NOMO-1 (cell line): ENCODE measurements at regions not wholly inside any gene's neighbourhood (a gene's known extent, or its start where the extent isn't known, plus 50 kb on each side); places are given as distances from the start of the nearest gene placed in this dataset.
"Not testable (repeated sequence)": the region's sequence is repeated elsewhere in the genome, so short reads cannot be mapped to it uniquely, and the experiment has no call there.

Experiments used
- DNase-seq, 2 experiments: peaks; one replicate each; lab custom pipeline; 2025; ENCODE audit not compliant: unreplicated experiment in 2 of 2; lab: John Stamatoyannopoulos, UW

DNA sequence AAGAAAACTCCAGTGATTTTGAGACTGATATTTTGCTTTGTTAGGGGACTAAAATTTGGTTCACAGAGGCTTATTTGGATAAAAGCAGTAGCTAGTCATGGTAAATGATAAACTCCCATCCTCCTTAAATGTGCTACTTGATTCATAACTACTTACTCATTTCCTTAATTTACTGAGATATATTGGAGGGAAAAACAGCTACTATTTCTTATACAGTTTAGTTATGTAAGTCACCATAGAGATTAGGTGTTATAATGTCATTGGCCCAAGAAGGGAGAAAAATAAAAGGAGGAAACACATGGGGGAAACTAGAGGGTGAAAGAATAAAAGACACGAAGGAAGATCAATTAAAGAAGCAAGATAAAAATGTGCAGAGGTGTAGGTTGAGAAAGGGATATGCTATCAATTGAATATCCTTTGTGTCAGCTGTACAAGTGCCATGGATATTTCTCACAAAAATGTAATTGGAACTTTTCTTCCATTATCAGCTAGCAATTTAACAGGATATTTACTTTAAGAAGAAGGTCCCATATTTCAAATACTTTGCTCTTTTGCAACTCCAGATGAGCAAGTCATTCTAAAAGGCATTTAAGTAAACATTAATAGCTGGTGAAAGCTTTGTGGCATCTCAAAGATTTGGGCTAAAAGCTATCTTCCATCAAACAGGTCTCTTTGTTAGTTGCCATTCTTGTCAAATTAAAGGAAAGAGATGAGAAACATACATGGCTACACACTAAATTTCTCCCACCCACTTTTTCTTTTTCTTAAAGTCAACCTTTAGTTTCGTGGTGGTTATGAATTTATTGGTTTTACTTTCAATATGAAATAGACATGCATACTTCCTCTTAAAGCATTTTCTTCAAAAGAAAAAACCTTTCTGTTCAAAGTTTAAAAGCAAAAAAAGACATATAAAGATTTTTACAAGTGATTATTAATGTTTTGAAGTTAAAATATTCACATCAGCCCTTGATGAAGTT, 439.5 kb downstream of the CCER1 start:
- peak in 1 of 2 experiments; percentile 29 for DNase-seq

DNA sequence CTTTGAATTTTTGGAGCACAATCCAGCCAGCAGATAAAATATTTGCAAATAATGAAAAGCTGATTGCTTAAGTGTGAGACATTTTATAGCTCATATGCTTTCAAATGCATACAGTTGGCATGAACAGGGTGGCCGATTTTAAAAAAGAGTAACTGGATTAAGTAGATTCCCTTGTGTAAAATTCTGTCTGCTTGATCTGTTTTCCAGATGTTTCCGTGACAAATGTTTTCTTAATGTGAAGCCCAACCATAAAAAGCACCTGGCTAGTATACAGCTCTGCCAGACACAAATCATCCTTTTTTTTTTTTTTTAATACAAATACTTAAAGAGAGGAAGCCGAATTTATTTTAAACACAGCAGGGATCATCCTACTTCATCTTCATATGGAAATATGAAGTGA, 440.7 kb downstream of the CCER1 start:
- no peak for DNase-seq

- DNase-seq = no peak
Measured at GRCh38 chr12:90512518-90512917, 442.5 kb downstream of the CCER1 start.

GRCh38 chr12:90510948-90511347, 444.0 kb downstream of the CCER1 start:
- no peak for DNase-seq

GRCh38 chr12:90504806-90505205, 450.2 kb downstream of the CCER1 start:
- no peak for DNase-seq

DNA sequence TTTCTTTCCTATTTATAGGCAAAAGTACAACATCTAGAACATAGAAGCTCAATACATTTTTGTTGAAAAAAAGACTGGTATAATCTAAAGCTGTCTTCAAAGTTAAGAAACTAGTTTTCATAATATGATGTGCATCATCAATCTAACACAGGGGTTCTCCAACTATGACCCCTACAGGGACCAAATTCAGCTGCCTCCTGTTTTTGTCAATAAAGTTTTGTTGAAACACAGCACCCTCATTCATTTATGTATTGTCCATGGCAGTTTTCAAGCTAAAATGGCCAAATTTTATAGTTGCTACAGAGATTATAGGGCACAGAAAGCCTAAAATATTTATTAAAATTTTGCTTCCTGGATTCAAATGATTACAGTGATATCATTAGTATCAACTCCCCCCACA, 452.9 kb downstream of the CCER1 start:
- no peak for DNase-seq

DNA sequence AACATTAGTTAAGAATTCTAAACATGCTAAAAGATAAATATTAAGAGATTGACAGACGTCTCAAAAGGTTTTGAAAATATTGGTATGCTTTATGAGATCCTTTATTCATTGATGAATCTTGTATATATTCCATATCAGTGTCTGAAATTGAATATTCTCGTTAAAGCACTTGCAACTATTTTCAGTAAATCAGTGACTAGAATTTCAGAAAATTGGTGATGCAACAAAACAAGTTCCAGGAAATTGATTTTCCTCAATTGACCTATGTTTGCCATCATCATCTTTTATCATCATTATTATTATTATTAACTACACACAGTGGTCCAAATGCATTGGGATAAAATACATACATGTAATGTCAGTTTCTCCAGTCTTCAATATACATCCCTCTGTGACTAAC, 453.6 kb downstream of the CCER1 start:
- no peak for DNase-seq

DNA sequence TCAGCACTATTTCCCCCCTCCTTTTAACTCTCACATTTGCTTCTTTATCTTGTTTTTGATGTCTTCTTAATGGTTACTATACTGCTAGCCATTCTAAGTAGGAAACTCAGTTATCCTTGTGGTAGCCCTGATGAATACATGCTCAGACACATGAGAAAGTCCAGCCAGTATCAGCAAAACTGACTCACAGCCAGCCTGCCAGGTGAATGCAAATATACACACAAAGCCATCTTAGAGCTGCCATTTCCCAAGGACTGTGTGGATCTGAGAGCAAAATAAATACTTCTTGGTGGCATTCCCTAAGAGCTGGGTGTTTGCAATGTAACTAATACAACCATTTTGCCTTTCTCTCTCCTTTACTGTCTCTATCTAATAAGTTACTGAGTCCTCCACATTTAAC, 455.2 kb downstream of the CCER1 start:
- no peak for DNase-seq

- DNase-seq = no peak
Measured at GRCh38 chr12:90497923-90498545, 456.9 kb downstream of the CCER1 start.

GRCh38 chr12:90490355-90490754, 464.6 kb downstream of the CCER1 start:
- no peak for DNase-seq

GRCh38 chr12:90489141-90489540, 465.8 kb downstream of the CCER1 start:
- DNase-seq = no peak

DNA sequence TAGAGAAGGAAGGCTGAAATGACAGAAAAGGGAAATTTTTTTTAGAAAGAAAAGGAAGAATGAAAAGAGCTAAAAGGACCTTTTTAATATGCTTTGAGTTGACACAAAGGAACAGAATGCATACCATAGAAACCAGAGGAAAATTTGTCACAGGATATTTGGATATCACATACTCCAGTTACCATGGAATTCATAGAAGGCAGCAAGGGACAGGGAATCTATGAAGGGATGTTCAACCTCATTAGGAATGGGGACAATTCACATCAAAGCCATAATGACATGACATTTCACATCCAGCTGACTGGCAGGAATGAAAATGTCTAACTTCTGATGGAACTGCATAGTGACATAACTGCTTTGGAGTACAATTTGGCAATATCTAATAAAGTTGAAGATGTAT, 469.4 kb downstream of the CCER1 start:
- no peak for DNase-seq

GRCh38 chr12:90484094-90484493, 470.9 kb downstream of the CCER1 start:
- no peak for DNase-seq

- no peak for DNase-seq
Measured at GRCh38 chr12:90481748-90482147, 473.2 kb downstream of the CCER1 start.

DNA sequence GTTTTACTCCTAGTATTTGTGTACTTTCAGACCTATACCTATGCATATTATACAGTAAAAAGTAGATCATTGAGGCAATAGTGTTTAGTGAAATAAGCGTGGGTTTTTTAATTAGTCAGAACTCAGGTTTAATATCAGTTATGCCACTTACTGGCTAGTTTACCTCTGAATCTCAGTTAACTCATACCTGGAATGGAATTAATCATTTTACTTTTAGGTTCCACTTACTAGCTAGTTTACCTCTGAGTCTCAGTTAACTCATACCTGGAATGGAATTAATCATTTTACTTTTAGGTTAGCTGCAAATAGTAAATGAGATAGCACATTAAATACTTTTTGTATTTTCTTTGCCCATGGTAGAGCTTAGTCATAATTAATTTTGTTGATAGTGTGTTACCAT, 475.7 kb downstream of the CCER1 start:
- no peak for DNase-seq

DNA sequence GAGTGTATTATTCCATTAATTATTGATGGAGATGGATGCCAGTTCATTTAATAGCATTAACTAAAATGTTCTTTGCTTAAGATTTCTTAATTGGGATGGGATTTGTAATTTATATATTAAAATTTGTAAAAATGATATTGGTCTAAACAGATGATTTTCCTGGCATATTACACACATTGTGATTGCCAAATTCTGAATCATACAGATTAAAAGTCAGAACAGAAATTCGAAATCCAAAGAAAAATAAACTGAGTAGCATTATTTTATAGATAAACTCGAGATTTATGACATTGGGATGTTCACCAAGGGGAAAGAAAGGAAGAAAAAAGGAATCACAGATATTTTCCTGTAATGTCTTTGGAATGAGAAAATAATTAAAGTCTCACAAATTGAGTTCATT, 481.1 kb downstream of the CCER1 start:
- DNase-seq = no peak

- no peak for DNase-seq
Measured at GRCh38 chr12:90460681-90461080, 494.3 kb downstream of the CCER1 start.

GRCh38 chr12:90456248-90456647, 498.7 kb downstream of the CCER1 start:
- DNase-seq = no peak

DNA sequence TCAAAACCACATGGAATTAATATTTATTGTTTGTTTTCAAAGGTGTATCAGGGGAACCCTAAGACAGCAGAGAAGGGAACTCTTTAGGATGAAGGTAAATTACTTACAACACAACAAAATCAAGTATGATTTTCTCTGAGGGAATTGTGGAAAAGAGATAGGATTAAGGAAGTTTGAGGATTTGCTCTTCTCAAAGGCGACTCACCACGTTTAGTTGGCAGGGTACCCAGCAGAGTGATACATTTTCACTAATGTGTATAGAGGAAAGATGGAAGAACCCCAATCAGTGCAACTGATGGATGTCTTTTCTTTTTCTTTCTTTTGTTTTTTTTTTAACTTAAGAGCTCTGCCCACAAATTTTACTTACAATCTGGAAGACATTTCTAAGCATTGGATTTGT, 499.2 kb downstream of the CCER1 start:
- no peak for DNase-seq

DNA sequence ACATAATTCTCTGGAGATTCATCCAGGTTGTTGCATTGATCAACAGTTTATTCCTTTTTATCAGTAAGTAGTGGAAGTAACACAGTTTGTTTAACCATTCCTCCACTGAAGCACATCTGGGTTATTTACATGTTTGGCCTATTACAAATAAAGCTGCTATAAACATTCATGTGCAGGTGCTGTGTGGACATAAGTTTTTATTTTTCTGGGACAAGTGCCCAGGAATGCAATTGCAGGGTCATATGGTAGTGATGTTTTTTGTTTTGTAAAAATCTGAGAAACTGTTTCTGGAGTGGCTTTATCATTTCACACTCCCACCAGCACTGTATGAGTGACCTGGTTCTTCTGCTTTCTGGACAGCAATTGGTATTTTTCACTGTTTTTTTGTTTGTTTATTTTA, 505.4 kb downstream of the CCER1 start:
- no peak for DNase-seq

DNA sequence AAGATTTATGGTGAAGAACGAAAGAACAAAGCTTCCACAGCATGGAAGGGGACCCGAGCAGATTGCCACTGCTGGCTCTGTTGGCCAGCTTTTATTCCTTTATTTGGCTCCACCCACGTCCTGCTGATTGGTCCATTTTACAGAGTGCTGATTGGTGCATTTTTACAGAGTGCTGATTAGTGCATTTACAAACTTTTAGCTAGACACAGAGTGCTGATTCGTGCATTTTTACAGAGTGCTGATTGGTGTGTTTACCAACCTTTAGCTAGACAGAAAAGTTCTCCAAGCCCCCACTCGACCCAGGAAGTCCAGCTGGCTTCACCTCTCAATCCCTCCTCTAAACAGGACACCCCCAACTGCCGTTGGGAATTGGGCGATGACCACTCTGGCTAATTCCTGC, 511.5 kb downstream of the CCER1 start:
- DNase-seq = not testable (repeated sequence)

- no peak for DNase-seq
Measured at GRCh38 chr12:90441431-90441830, 513.5 kb downstream of the CCER1 start.
